NCI-H1417 treated with DMSO at 0.1 percent for 48 hours (cell line): ENCODE measurements at regions not wholly inside any gene's neighbourhood (a gene's known extent, or its start where the extent isn't known, plus 50 kb on each side); places are given as distances from the start of the nearest gene placed in this dataset.
"Not testable (repeated sequence)": the region's sequence is repeated elsewhere in the genome, so short reads cannot be mapped to it uniquely, and the experiment has no call there.

Experiments
- DNase-seq: peaks from one replicate; lab custom pipeline; 2025; lab: John Stamatoyannopoulos, UW

DNA sequence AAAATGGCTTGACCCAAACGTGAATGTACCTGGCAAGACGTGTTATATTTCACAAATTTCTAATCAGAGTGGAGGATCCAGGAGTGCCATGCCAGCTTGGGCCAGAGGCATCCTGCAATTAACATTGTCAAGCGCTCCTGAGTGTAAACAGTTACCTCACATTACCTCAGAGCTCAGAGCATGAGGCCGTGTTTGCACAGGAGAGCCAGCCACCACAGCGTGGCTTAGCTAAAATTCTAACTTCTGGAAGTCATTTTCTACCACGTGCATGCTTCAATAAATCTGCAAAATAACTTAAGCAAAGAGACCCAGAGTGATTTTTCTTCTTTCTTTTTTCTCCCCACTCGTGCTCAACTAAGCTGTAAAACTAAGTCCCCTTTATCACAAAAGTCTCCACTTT lies 769.0 kb downstream of the KCNJ2 start:
- DNase-seq, result no peak

DNA sequence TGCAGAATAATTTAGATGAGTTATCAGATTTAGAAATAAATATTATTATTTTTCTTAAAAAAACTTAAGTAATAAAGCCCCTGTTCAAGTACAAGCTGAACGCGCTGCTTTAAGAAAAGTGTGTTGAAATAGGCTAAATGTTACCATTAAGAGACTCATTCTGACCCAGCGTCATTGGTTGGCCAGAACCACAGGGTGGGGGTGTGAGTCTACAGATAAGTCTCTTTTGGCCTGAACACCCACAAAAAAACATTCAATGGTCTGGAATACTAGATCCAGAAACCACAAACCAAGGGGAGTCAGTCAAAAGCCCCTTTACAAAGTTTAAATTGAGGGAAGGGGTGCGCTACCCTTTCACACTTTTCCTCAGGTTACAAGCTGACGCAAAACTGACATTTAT lies 776.1 kb downstream of the KCNJ2 start:
- no peak for DNase-seq

DNA sequence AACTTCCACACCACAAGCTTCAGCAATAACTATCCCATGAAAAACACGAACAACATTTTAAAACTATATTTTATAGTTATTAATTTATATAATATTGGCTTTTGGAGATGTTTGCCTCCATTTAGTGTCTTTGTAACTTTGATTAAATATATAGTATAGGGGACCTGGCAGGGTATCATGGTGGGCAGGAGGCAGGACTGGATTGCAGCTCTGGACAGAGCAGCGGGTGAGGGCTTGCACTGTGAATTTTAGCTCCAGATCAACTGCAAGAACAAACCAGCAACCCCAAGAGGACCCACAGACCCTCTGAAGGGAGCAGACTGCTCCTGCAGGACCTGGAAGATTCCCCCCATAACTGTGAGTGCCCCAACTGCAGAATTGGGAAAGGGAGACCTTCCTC lies 777.9 kb downstream of the KCNJ2 start:
- no peak for DNase-seq

DNA sequence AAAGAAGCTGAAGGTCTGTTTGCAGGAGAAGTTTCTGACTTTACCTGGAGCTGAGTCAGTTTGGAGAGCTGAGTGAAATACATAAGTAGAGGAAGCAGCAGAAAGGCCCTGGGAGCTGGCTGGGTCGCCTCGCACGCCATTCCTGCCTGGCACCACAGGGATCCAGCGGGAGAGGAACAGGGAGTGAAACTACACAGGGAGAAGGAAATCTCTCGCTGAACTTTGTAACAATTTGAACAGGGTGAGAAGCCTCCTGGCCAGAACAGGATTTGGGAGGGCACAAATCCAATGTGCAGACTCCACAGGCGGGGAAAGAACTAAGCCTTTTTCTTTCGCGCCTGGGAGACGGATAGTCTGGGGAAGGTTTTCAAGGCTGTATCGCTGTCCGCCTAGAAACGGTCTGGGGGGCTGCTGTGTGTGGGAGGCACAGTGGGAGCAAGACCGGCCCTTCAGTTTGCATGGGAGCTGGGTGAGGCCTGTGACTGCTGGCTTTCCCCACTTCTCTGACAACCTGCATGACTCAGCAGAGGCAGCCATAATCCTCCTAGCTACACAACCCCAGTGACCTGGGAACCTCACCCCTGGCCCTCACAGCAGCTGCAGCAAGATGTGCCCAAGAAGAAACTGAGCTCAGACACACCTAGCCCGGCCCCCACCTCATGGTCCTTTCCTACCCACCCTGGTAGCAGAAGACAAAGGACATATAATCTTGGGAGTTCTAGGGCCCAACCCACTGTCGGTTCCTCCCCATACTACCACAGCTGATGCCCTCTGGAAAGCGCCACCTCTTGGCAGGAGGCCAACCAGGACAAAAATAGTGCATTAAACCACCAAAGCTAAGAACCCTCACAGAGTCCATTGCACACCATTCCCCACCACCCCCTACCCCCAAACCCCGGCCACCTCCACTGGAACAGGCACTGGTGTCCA lies 778.6 kb downstream of the KCNJ2 start:
- DNase-seq, result no peak

DNA sequence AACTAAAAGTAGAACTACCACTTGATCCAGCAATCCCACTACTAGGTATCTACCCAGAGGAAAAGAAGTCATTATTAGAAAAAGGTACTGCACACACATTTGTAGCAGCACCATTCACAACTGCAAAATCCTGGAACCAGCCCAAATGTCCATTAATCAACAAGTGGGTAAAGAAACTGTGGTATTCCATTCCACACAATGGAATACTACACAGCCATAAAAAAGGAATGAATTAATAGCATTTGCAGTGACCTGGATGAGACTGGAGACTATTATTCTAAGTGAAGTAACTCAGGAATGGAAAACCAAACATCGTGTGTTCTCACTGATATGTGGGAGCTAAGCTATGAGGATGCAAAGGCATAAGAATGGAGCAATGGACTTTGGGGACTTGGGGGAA lies 783.8 kb downstream of the KCNJ2 start:
- DNase-seq, result not testable (repeated sequence)

DNA sequence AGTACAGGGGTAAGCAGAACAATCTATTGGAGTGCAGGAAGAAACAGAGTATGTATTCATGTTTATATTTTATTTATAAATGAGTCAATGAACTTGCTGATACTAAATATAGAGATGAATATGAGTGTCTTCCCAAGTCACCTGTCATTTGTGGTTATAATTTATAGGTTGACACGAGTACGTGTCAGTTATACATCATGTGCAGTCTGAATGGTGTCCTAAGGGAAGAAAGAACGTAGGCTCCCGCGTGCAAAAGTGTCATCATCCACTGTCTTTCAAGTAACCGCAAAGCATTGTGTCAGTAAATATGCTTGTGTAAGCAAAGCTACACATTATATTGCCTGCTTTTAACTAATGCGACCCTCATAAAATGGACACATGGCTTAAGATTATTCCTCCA lies 786.1 kb downstream of the KCNJ2 start:
- DNase-seq, result no peak

DNA sequence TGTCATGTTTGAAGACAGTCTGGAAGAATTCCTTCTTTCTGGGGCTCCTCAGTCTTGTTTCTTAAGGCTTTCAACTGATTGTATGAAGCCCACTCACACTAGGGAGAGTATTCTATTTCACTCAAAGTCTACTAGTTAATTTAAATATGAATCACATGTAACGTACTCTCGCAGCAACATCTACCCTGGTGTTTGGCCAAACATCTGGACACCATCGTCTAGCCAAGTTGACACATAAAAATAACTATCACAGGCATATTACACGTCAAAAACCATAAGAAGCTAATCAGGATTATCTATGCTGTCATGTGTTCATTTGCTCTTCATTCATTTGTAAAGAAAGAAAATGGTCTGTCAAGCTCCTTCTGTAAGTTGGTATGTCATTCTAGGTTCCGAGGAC lies 787.4 kb downstream of the KCNJ2 start:
- no peak for DNase-seq

DNA sequence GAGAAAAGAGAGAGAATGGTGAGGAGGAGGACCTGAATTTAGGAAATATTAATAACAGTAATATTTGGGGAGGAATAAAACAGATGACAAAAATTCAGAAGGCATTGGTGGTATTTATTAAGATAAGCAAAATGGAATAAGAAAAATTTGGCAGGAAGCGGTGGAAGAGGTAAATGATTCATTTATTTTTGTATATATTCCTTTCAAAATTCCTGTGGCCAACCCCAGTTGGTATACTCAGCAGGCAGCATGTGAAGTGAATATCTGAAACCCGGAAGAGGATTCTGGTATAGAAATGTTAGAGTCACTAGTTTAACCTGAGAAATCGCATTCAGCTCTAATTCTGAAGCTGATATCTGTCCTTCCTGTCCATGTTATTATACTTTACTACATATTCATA lies 792.0 kb downstream of the KCNJ2 start:
- DNase-seq, result no peak

DNA sequence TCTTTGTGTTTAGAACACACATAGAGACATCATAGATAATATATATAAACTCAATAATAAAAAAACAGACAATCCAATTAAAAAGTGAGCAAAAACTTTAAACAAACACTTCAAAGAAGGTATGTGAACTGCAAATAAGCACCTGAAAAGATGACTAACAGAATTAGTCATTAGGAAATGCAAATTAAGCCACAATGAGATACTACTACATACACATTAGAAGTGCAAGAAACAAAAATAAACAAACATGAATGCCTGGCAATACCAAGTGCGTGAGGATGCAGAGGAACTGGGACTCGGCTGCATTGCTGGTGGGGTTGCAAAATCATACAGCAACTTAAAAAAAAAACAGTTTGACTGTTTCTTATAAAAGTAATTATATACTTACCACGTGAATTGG lies 799.0 kb downstream of the KCNJ2 start:
- DNase-seq, result no peak

DNA sequence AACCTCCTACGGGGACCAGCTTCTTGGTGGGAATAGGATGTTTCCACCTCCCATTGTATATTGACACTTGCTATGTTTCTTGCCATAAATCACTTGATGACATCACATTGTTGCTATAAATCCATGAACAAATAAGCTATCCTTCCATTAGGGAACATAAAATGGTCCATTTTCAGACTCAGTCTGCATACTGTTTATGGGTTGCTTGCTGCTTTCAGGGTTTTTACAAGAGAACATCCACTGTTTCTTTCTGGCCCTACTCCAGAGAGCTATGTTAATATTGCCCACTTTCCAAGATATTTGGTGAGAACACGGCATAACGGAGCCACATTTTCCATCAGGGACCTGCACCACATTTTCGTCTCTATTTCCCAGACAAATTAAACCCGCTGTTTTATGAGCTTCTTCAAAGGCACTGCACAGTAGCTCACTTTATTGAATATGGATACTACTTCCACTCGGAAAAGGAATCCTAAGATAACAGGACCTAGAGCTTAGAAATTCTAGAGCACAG lies 800.2 kb downstream of the KCNJ2 start:
- no peak for DNase-seq

DNA sequence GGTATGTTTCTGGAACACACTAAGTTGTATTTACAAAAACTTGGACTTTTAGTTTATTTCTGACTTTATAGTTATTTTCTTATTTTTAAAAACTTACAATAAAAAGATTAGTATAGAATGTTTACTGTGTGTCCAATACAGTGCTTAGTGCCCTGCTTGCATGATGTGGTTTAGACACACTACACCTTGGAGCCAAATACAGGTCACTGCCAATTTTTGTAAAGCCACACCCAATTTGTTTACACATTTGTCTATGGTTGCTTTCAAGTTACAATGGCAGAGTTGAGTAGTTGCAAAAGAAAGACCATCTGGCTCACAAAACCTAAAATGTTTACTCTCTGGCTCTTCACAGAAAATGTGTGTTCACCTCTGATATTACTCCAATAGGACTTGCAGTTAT lies 807.1 kb downstream of the KCNJ2 start:
- no peak for DNase-seq

DNA sequence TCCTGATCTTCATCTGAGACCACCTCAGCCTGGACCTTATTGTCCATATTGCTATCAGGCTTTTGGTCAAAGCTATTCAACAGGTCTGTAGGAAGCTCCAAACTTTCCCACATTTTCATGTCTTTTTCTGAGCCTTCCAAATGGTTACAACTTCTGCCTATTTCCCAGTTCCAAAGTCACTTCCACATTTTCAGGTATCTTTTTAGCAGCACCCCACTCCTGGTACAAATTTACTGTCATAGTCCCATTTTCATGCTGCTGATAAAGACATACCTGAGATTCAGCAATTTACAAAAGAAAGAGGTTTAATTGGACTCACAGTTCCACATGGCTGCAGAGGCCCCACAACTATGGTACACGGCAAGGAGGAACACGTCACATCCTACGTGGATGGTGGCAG lies 815.5 kb downstream of the KCNJ2 start:
- DNase-seq, result no peak

DNA sequence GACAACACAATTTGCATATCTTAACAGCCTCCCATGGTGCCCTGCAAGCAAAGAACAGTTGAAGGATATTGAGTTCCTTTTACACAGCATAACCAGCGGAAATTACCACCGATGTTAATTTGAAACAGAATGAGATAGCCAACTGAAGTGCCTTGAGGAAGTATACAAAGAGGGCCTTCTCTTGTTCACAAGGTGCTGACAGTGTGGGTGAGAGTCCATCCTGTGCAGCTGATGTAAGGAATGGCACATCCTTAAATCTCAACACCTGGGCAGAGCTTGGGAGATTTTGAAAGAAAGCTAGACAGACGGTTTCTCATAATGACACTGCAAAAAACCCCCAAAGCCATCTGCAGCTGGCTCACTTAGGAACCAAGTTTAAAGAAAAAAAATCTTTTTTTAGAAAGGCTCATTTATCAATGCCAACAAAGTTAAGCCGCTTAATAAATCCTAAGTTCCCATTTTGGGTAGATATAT lies 818.6 kb downstream of the KCNJ2 start:
- no peak for DNase-seq

DNA sequence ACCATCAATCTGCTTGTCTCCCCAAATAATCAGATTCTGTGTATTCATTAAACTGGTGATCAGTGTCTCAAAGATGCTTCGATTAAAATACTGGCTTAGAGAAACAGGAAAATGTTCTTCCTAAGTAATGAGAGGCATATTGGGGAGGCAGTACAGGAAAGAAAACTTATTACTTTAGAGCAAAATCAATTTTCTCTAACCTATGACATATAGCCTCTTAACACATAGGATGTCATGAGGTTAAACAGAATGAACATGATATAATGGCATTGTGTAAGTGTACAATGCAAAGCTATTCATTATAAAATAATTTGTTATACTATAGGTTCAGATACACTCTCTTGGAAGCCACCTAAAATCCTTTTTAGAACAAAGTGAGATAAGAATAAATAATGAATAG lies 819.3 kb downstream of the KCNJ2 start:
- no peak for DNase-seq

DNA sequence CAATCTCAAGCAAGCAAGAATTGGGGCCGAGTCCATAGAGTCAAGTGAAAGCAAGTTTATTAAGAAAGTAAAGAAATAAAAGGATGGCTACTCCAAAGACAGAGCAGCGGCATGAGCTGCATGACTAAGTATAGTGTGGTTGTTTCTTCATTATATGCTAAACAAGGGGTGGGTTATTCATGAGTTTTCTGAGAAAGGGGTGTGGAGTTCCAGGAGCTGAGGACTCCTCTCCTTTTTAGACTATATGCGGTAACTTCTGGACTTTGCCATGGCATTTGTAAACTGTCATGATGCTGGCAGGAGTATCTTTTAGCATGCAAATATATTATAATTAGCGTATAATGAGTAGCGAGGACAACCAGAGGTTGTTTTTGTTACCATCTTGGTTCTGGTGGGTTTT lies 819.9 kb downstream of the KCNJ2 start:
- DNase-seq, result no peak

DNA sequence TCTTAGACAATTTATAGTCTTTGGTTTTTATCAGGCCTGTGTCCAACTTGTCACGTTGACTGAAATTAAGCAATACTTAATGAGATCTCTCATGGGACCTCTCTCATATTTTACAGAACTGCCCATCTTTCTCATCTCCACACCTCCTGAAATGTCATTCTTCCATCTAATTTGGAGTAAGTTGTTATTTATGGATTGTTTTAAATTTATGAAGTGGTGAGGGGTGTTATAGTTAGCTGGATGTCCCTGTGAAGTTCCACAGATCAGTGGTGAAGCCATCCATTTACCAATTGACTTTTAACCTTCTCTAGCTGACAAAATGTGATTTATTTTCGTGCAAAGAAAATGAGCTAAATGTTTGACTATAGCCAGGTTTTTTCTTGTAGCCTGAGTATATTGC lies 824.9 kb downstream of the KCNJ2 start:
- DNase-seq, result no peak

DNA sequence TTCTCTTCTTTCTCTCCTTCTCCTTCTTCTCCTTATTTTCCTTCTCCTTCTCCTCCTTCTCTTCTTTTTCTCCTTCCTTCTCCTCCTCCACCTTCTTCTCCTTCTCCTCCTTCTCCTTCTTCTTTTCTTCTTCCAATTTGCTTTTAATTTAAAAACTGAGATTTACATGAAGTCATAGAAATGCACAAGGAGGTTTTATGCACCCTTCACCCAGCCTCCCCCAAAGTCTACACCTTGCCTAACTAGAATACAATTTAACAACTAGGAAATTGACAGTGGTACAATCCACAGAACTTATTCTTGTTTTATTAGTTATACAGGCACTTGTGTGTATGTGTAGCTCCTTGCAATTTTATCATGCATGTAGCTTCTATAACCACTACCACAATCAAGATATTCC lies 826.7 kb downstream of the KCNJ2 start:
- DNase-seq, result no peak

DNA sequence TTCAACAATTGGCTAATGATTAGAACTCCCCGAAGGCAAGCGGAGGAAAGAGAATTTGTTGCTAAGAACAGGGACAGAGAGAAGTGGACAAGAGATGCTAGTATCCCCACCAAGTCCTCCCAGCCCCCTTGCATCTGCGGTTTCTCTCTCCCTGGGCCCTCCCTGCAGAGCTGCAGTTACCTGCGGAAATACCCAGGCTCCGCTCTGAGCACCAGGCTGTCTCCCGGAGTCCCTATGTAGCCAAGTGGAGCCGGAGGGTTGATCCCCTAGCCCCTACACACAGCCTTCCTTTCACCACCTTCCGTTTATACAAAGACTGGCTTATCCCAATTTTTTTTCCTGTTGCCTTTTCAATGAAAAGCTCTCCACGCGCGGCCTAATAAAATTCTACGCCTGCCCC lies 834.4 kb downstream of the KCNJ2 start:
- DNase-seq, result no peak

DNA sequence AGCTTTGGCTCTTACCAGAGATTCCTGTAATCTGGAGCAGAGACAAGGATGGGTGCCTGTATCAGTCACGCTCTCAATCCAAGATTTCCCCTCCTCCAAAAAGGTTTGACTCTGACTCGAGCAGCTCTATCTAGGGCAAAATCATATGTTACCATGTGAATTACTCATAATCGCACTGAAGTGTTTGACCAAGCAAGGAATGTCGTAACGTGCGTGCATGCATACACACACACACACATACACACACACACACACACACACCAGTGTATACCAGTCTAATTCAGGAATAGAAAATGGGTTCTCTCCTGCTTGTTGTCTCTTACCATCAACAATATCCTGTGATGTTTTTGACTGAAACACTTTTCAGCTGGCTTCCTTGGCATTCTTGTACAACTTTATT lies 835.1 kb downstream of the KCNJ2 start:
- DNase-seq, result no peak

DNA sequence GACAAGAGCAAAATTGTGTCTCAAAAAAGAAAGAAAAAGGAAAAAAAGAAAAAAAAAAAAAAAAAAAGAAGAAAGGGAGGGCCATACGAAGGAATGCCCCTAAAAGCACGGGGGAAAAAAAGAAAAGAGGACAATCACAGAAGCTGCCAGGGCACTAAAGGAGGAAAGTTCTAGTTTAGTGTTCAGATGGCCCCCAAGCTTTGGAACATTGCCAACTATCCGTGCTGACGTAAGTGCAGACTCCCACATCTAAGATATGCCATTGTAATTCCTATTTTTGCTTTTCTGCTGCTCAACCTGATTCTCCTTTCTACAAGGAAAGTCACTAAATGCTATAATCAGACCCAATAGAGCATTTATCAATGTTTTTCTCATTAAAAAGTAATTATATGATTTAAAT lies 842.1 kb downstream of the KCNJ2 start:
- DNase-seq, result no peak

DNA sequence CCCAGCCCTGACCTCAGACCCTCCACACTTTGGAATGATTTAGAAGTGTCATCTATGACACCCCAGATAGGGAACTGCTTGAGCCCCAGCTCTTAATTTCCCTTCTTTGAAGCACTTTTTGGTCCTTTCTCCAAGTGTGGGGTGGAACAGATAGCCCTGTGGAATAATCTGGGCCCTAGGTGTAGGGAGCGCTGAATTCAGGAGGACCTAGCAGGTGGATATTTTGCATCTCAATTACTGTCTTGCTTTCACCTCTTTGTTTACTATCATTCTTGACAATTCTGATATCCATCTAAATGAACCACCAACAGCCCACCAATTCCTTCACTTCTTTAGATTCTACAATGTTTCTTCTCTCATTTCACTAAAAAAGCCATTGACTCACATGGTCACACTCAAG lies 850.4 kb downstream of the KCNJ2 start:
- no peak for DNase-seq

DNA sequence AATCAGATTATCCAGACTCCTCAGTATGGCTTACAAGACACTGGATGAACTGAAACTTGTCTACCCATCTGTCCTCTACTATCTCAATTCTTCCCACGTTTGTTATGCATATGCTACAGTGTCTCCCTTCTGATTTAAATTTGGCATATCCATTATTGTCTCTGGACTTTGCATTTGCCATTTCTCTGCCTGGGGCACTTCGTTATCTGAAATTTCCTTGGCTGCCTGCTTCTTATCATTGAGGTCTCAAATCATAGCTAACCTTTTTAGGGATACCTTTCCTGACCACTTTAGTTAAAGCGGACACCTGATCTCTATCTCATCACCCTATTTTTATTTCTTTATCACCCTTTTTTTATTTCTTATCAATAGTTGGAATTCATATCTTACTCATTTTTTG lies 853.4 kb downstream of the KCNJ2 start:
- DNase-seq, result no peak

DNA sequence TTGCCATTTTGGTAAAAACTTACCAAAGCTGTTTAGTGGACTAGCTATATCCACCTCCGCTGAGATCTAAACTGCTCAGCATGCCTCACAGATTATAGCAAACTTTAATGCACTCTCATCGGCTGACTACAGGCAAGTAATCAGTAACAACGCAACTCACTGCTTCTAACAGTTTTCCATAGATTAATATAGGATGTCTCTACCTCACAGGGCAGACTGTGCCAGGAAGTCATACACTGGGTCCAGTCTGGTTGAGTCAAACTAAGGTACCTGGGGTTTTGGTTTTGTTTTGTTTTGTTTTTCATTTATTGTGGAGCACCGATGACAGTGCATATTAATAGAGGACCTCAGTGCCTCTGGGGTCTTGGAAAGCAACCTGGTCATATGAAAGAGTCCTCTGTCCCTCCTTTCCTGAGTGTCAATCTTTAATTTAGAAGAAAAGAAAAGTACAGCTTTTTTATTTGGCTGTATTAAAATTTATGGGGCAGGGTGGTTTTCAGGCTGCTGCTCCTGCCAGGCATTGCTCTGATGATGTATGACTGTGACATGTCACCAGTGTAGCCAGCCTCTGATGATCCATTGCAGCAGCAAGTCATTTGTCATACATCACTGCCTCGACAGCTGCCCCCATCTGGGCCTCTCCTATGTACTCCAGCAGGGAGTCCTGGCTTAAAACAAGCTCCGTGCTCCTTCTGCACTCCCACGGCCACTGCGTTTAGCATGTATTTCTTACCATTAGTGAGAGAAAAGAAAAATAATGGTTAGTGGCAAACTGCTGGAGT lies 854.1 kb downstream of the KCNJ2 start:
- peak; percentile 60 for DNase-seq
